Prostate gland (tissue), 2 donors: ENCODE measurements at regions not wholly inside any gene's neighbourhood (a gene's known extent, or its start where the extent isn't known, plus 50 kb on each side); places are given as distances from the start of the nearest gene placed in this dataset.
"Not testable (repeated sequence)": the region's sequence is repeated elsewhere in the genome, so short reads cannot be mapped to it uniquely, and the experiment has no call there.

Source experiments
- DNase-seq: peaks from one replicate; pipeline ENCODE4 v3.0.0-alpha.2; 2019; ENCODE audit warnings: low spot score
- H3K27ac ChIP-seq, 2 donors: fragments of 200-600 bp; sonication (generic); 2 replicates each; pipeline ENCODE4 v1.5.1; 2017 to 2019
- H3K27me3 ChIP-seq: fragments of 200-600 bp; sonication (generic); replicated peaks from 2 replicates; pipeline ENCODE4 v1.5.1; 2019; ENCODE audit not compliant: insufficient read depth
- H3K36me3 ChIP-seq, 2 donors: fragments of 200-600 bp; sonication (generic); 1 replicate in 1 of 2; 2 replicates in 1 of 2; pipeline versions ENCODE4 v1.5.1 to v1.8.1; 2017 to 2019
- H3K4me1 ChIP-seq: fragments of 200-600 bp; sonication (generic); replicated peaks from 2 replicates; pipeline ENCODE4 v1.5.1; 2019
- H3K4me3 ChIP-seq, 2 donors: fragments of 200-600 bp; sonication (generic); 2 replicates each; pipeline ENCODE4 v1.5.1; 2017 to 2019
- H3K9me3 ChIP-seq: fragments of 200-600 bp; sonication (generic); 2 replicates; pipeline ENCODE4 v1.5.1; 2017
- POLR2A ChIP-seq: fragments of 450-650 bp; IDR thresholded peaks from one replicate; pipeline ENCODE4 v1.6.1; 2016; ENCODE audit warnings: antibody characterized with exemption, mild to moderate bottlenecking
- POLR2AphosphoS5 ChIP-seq: sonication (generic); formaldehyde crosslinking; IDR thresholded peaks from one replicate; pipeline ENCODE4 v1.6.1; 2017; ENCODE audit warnings: antibody characterized with exemption
- WGBS: methylation state at CpG from one replicate; pipeline ENCODE4 v1.1.5; 2018; 5-methylcytosine and 5-hydroxymethylcytosine counted together
- intact Hi-C: fragments of 100-400 bp; cut with DNase I; formaldehyde crosslinking; loops from one replicate; pipeline ENCODE4 v1.14.2; 2022
- TF ChIP-seq, protein P1 (sequence below), 4 experiments: fragments of 200-600 bp in 2 of 4; fragments of 450-650 bp in 2 of 4; sonication (generic) in 2 of 4; IDR thresholded peaks; 1 replicate in 3 of 4; 2 replicates in 1 of 4; pipeline ENCODE4 v1.5.1; 2016 to 2019; ENCODE audit warnings: antibody characterized with exemption in 4 of 4, mild to moderate bottlenecking in 2 of 4, moderate library complexity in 2 of 4

DNA sequence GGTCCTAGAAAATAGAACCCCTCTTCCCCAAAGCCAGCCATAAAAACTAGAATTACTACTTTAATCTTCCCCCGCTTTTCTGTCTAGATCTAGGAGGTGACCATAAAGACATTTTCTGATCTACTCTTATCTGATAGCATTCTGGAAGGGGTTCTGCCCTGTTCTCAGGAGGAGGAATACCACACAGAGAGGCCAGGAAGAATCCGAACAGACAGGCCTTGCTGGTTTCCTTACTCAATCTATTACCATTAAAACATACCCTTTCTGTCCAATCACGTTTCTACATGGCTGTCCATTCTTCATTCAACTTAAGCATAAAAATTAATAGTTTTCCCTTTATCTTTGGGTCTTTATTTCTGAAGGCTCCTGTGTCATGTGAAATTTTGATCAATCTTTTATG lies 198.7 kb downstream of the GPAT3 start:
- Histone ChIP-seq H3K9me3 (no peaks in the 10 kb centered on the region), H3K36me3 (no peaks in the 10 kb centered on the region), H3K27me3 (no peaks in the 10 kb centered on the region), H3K4me3 (no peak overlapping the region), H3K4me1 (no peaks in the 10 kb centered on the region), H3K27ac (no peak overlapping the region)
- intact Hi-C loops = no loop called here
- WGBS = 51% methylated on average over 3 of the region's 3 CpGs
- DNase-seq = no peak
- no peak for TF ChIP-seq POLR2AphosphoS5
- no peak for TF ChIP-seq POLR2A
- TF ChIP-seq, protein P1, sequence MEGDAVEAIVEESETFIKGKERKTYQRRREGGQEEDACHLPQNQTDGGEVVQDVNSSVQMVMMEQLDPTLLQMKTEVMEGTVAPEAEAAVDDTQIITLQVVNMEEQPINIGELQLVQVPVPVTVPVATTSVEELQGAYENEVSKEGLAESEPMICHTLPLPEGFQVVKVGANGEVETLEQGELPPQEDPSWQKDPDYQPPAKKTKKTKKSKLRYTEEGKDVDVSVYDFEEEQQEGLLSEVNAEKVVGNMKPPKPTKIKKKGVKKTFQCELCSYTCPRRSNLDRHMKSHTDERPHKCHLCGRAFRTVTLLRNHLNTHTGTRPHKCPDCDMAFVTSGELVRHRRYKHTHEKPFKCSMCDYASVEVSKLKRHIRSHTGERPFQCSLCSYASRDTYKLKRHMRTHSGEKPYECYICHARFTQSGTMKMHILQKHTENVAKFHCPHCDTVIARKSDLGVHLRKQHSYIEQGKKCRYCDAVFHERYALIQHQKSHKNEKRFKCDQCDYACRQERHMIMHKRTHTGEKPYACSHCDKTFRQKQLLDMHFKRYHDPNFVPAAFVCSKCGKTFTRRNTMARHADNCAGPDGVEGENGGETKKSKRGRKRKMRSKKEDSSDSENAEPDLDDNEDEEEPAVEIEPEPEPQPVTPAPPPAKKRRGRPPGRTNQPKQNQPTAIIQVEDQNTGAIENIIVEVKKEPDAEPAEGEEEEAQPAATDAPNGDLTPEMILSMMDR (IDR thresholded peaks at IDR 0.05) = no peak

DNA sequence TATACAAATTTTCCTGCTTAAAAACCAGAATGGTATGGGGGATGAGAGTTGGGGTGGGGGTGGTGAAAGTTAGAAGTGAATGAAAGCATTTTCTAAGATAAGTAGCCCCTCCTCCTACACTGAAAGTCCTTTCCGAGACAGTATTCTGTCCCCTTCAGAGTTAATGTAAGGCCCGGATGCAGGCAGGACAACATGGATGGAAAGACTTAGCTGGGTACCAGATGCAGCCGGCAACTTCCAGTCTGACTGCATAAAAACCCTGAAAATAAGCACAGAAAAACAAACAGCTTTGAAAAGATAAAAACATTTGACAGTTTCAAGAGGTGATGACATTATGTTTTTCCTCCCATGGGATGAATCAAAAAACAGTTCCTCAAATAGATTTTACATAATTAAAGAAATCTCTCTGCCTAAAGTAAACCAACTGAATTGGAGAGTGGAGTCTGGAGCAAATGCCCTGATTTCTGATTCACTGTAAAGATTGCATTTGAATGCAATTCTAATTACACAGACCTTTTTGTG lies 196.3 kb downstream of the GPAT3 start:
- no peak overlapping the region for H3K27ac ChIP-seq
- 17% methylated on average over 3 of the region's 3 CpGs for WGBS

DNA sequence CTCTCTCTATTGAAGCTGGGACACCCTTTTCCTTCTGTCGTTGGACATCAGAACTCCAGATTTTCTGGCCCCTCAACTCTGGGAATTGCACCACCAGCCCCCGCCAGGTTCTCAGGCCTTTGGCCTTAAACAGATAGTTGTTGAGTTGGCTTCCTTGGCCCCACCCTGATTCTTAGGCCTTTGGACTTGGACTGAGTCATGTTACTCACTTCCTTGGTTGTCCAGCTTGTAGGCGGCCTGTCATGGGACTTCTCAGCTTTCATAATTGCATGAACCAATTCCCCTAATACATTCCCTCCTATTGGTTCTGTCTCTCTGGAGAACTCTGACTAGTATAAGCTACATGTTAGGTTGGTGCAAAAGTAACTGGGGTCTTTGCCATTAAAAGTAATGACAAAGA lies 195.7 kb downstream of the GPAT3 start:
- DNase-seq = no peak
- TF ChIP-seq, protein P1 (IDR thresholded peaks at IDR 0.05) = no peak
- TF ChIP-seq POLR2AphosphoS5 (no peak), POLR2A (no peak)
- H3K9me3 ChIP-seq = no peaks in the 10 kb centered on the region
- no peak overlapping the region for H3K4me3 ChIP-seq
- no peaks in the 10 kb centered on the region for H3K36me3 ChIP-seq
- no peaks in the 10 kb centered on the region for H3K4me1 ChIP-seq
- intact Hi-C loops = no loop called here
- H3K27ac ChIP-seq = no peak overlapping the region
- 87% methylated on average over 3 of the region's 3 CpGs for WGBS
- no peaks in the 10 kb centered on the region for H3K27me3 ChIP-seq

More for the DNA sequence above, 196.3 kb downstream of the GPAT3 start:
- no peaks in the 10 kb centered on the region for H3K4me1 ChIP-seq
- no peaks in the 10 kb centered on the region for H3K27me3 ChIP-seq
- no peak overlapping the region for H3K4me3 ChIP-seq
- intact Hi-C loops = no loop called here
- no peaks in the 10 kb centered on the region for H3K36me3 ChIP-seq
- no peaks in the 10 kb centered on the region for H3K9me3 ChIP-seq
- DNase-seq = no peak
- TF ChIP-seq, protein P1 (IDR thresholded peaks at IDR 0.05) = no peak
- no peak for TF ChIP-seq POLR2AphosphoS5
- TF ChIP-seq POLR2A = no peak

DNA sequence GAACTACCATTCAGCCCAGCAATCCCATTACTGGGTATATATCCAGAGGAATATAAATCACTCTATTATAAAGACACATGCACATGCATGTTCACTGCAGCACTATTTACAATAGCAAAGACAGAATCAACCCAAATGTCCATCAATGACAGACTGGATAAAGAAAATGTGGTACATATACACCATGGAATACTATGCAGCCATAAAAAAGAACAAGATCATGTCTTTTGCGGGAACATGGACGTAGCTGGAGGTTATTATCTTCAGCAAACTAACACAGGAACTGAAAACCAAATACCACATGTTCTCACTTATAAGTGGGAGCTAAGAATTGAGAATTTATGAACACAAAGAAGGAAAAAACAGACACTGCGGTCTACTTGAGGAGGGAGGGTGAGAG lies 195.1 kb downstream of the GPAT3 start:
- DNase-seq, H3K9me3 ChIP-seq, H3K27me3 ChIP-seq, H3K4me3 ChIP-seq, H3K36me3 ChIP-seq, H3K4me1 ChIP-seq, H3K27ac ChIP-seq, intact Hi-C loops: not testable (repeated sequence)
- WGBS = 89% methylated on average over 3 of the region's 3 CpGs

DNA sequence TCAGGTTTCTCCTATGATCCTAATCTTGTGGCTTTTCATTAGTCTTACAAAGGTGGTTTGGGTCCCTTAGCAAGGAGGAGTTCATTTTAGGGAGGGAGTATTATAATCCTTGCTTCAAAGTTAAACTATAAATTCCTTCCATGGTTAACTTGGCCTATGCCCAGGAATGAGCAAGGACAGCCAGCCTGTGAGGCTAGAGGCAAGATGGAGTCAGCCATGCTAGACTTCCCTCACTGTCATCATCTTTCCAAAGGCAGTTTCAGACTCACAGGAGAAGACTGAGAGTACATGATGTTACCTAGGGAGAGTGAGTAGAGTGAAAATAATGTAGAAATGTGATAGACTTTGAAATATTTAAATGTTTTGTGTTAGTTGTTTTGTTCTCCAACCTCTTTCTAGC lies 192.3 kb downstream of the GPAT3 start:
- Histone ChIP-seq H3K27ac (no peak overlapping the region), H3K27me3 (no peaks in the 10 kb centered on the region), H3K4me3 (no peak overlapping the region), H3K4me1 (no peaks in the 10 kb centered on the region), H3K9me3 (no peaks in the 10 kb centered on the region), H3K36me3 (no peaks in the 10 kb centered on the region)
- DNase-seq = no peak
- TF ChIP-seq, protein P1 (IDR thresholded peaks at IDR 0.05) = no peak
- TF ChIP-seq POLR2A = no peak
- TF ChIP-seq POLR2AphosphoS5 = no peak
- intact Hi-C loops = no loop called here
